Endothelial cell of umbilical vein (primary cell): ENCODE measurements at regions not wholly inside any gene's neighbourhood (a gene's known extent, or its start where the extent isn't known, plus 50 kb on each side); places are given as distances from the start of the nearest gene placed in this dataset.

ENCODE experiments used
- BruUV-seq: library from RNA; stranded (reverse); fragments of 400-500 nt; replicated peaks from 2 replicates; lab custom pipeline; 2021; lab: Mats Ljungman, UMichigan
- CTCF ChIA-PET: fragments of 300-600, 350-600 bp; sonication (Branson Sonifier 250); formaldehyde crosslinking; loops from one replicate; lab custom pipeline; 2021; ENCODE audit warnings: antibody characterized with exemption, inconsistent platforms; lab: Charles Lee
- POLR2A ChIA-PET: fragments of 300-600, 350-600 bp; sonication (Branson Sonifier 250); formaldehyde crosslinking; loops from one replicate; lab custom pipeline; 2021; ENCODE audit warnings: antibody characterized with exemption, inconsistent platforms; lab: Charles Lee
- DNase-seq: peaks from one replicate; pipeline ENCODE4 v3.0.0-alpha.2; 2011; ENCODE audit warnings: low read depth, low spot score
- FAIRE-seq: peaks from 2 replicates; lab custom pipeline; 2011; peaks lifted over from hg19 to GRCh38; lab: Jason Lieb, UNC
- H2AFZ ChIP-seq: 2 replicates; pipeline ENCODE4 v1.6.0; 2012; ENCODE audit warnings: low read depth, low read length, control low read depth, inconsistent platforms
- H3K27ac ChIP-seq: 2 replicates; pipeline ENCODE4 v1.5.1; 2011; ENCODE audit warnings: low read depth, mild to moderate bottlenecking, control low read depth, low read length, moderate library complexity; ENCODE audit not compliant: insufficient read depth
- H3K27me3 ChIP-seq, 2 experiments: 2 replicates each; pipeline versions ENCODE4 v1.6.0 to v1.6.1; 2011; ENCODE audit warnings: low read length in 2 of 2, mixed read lengths in 1 of 2; ENCODE audit not compliant: control insufficient read depth in 2 of 2, insufficient read depth in 2 of 2
- H3K36me3 ChIP-seq, 2 experiments: 2 replicates in 1 of 2; 3 replicates in 1 of 2; pipeline ENCODE4 v1.5.1; 2011; ENCODE audit warnings: low read length in 2 of 2, mild to moderate bottlenecking in 1 of 2, moderate library complexity in 1 of 2; ENCODE audit not compliant: control insufficient read depth in 2 of 2, insufficient read depth in 2 of 2; ENCODE audit errors: extremely low read depth in 1 of 2
- H3K4me1 ChIP-seq: 3 replicates; pipeline ENCODE4 v1.5.1; 2011; ENCODE audit warnings: mild to moderate bottlenecking, low read length; ENCODE audit not compliant: control insufficient read depth, insufficient read depth; ENCODE audit errors: extremely low read depth
- H3K4me2 ChIP-seq: 2 replicates; pipeline ENCODE4 v1.6.1; 2011; ENCODE audit warnings: low read length, control low read depth, mixed read lengths; ENCODE audit not compliant: insufficient read depth
- H3K4me3 ChIP-seq, 3 experiments: fragments of 200-600 bp in 1 of 3; sonication (generic), shearing (Covaris generic) in 1 of 3; replicated peaks in 1 of 3; 2 replicates each; pipeline ENCODE4 v1.5.1; 2011 to 2016; ENCODE audit warnings: control low read depth in 3 of 3, low read length in 3 of 3, mild to moderate bottlenecking in 2 of 3, inconsistent platforms in 1 of 3, low read depth in 1 of 3, moderate library complexity in 1 of 3; ENCODE audit not compliant: insufficient read depth in 1 of 3
- H3K79me2 ChIP-seq: 2 replicates; pipeline ENCODE4 v1.6.0; 2012; ENCODE audit warnings: low read length, inconsistent platforms; ENCODE audit not compliant: control insufficient read depth, insufficient read depth
- H3K9ac ChIP-seq: replicated peaks from 2 replicates; pipeline ENCODE3; 2011; ENCODE audit warnings: low read length, control low read depth; ENCODE audit not compliant: insufficient read depth; ENCODE audit errors: extremely low read depth
- H3K9me1 ChIP-seq: replicated peaks from 3 replicates; pipeline ENCODE4 v1.6.0; 2011; ENCODE audit warnings: mild to moderate bottlenecking, low read length; ENCODE audit not compliant: control insufficient read depth, insufficient read depth; ENCODE audit errors: extremely low read depth
- H3K9me3 ChIP-seq: replicated peaks from 2 replicates; pipeline ENCODE4 v1.5.1; 2012; ENCODE audit warnings: low read length, inconsistent platforms; ENCODE audit not compliant: control insufficient read depth, insufficient read depth
- H4K20me1 ChIP-seq: replicated peaks from 2 replicates; pipeline ENCODE3; 2011; ENCODE audit warnings: mild to moderate bottlenecking, low read length; ENCODE audit not compliant: control insufficient read depth, insufficient read depth; ENCODE audit errors: extremely low read depth
- EZH2 ChIP-seq: IDR thresholded peaks from 2 replicates; pipeline ENCODE4 v1.6.1; 2012; ENCODE audit warnings: borderline replicate concordance, low read depth, mild to moderate bottlenecking, moderate library complexity, low read length, inconsistent platforms; ENCODE audit not compliant: severe bottlenecking
- FOS ChIP-seq: IDR thresholded peaks from 2 replicates; pipeline ENCODE4 v1.6.1; 2011; ENCODE audit warnings: mild to moderate bottlenecking, low read length, moderate library complexity, borderline replicate concordance; ENCODE audit not compliant: insufficient read depth
- GATA2 ChIP-seq: IDR thresholded peaks from 2 replicates; pipeline ENCODE4 v1.7.0; 2011; ENCODE audit warnings: low read depth, mild to moderate bottlenecking, moderate library complexity, mixed read lengths, low read length; ENCODE audit not compliant: insufficient read length, insufficient read depth
- JUN ChIP-seq: IDR thresholded peaks from 2 replicates; pipeline ENCODE4 v1.6.1; 2011; ENCODE audit warnings: borderline replicate concordance, low read depth; ENCODE audit not compliant: insufficient read length, insufficient read depth
- POLR2A ChIP-seq: IDR thresholded peaks from 2 replicates; pipeline ENCODE4 v1.6.1; 2012; ENCODE audit warnings: low read depth, mild to moderate bottlenecking, control low read depth, low read length
- POLR2AphosphoS5 ChIP-seq: IDR thresholded peaks from 2 replicates; pipeline ENCODE4 v1.6.1; 2012; ENCODE audit warnings: low read depth, mild to moderate bottlenecking, control low read depth, low read length, moderate library complexity; ENCODE audit not compliant: insufficient read depth
- dilution Hi-C: fragments of 300-500 bp; cut with MboI; formaldehyde crosslinking; loops from one replicate; pipeline ENCODE4 v1.15.0; 2019; ENCODE audit warnings: low sequenced_read_pairs; ENCODE audit not compliant: extremely low pct_ligation_motif_present
- intact Hi-C: fragments of 100-400 bp; cut with micrococcal nuclease; formaldehyde crosslinking; loops from one replicate; pipeline ENCODE4 v1.10.0; 2022
- TF ChIP-seq, protein P1 (sequence below): IDR thresholded peaks from 2 replicates; pipeline ENCODE4 v1.6.1; 2011; ENCODE audit not compliant: insufficient read depth, insufficient read length
- TF ChIP-seq, protein P2 (sequence below), 2 donors: IDR thresholded peaks; 1 replicate in 1 of 2; 2 replicates in 1 of 2; pipeline ENCODE4 v1.5.1; 2011; ENCODE audit warnings: low read length in 2 of 2, mild to moderate bottlenecking in 2 of 2, moderate library complexity in 2 of 2, control low read depth in 1 of 2, inconsistent platforms in 1 of 2, low read depth in 1 of 2; ENCODE audit not compliant: insufficient read depth in 1 of 2; ENCODE audit errors: extremely low read depth in 1 of 2

DNA sequence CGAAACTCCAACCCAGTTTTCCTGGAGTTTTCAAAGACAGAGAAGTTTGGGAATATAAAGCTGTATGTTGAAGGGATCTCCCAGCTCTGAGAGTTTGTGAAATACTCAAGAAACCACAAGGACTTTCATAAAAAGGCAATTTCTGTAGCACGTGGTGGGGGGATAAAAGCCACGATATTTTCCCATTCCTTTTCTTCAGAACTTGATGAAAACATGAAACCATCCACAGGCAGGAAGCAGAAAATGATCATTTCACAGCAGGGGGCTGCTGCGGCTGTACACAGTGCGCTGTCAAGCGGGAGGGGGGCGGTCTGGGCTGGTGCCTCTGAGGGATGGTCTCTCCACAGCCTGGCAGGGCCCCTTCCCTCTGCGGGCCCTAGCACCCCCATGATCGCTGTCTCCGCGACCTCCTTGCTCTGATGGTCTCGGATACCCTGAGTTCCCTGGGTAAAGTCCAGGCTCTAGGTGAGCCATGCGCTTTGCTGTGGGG, 423.2 kb downstream of the MN1 start:
- BruUV-seq, result no TSS peak
- ChIA-PET CTCF (no interaction called here), POLR2A (no interaction called here)
- FAIRE-seq (no peak), DNase-seq (no peak)
- Histone ChIP-seq H4K20me1 (no peaks in the 10 kb centered on the region), H3K9me3 (no peaks in the 10 kb centered on the region), H3K27ac (no peak overlapping the region), H3K79me2 (no peaks in the 10 kb centered on the region), H3K4me2 (no peak overlapping the region), H2AFZ (no peak overlapping the region), H3K4me1 (no peaks in the 10 kb centered on the region), H3K27me3 (no peaks in the 10 kb centered on the region), H3K4me3 (no peak overlapping the region), H3K36me3 (no peaks in the 10 kb centered on the region), H3K9me1 (no peaks in the 10 kb centered on the region), H3K9ac (no peak overlapping the region)
- TF ChIP-seq FOS (no peak), EZH2 (no peak), POLR2A (no peak), JUN (no peak)
- TF ChIP-seq, protein P1, sequence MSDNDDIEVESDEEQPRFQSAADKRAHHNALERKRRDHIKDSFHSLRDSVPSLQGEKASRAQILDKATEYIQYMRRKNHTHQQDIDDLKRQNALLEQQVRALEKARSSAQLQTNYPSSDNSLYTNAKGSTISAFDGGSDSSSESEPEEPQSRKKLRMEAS, result no peak
- intact Hi-C loops (no loop called here), dilution Hi-C loops (no loop called here)

DNA sequence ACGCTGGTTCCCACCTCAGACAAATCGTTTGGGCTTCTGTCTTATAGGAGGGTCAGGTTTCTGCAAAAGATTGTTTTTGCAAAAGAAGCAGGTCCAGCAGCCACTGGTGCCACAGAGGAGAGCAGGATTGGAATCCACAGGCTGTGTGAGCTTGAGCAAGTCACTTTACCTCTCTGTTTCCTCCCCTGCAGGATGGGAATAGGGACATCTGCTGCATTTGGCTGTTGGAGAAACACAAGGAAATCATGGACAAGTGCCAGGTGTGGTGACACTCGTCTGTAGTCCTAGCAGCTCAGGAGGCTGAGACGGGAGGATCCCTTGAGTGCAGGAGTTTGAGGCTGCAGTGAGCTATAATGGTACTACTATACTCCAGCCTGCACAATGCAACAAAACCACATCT, 422.6 kb downstream of the MN1 start:
- Histone ChIP-seq H3K36me3 (no peaks in the 10 kb centered on the region), H3K9me1 (no peaks in the 10 kb centered on the region), H3K4me2 (no peak overlapping the region), H3K9me3 (no peaks in the 10 kb centered on the region), H3K9ac (no peak overlapping the region), H3K4me1 (no peaks in the 10 kb centered on the region), H4K20me1 (no peaks in the 10 kb centered on the region), H3K27ac (no peak overlapping the region), H2AFZ (no peak overlapping the region), H3K4me3 (no peak overlapping the region), H3K27me3 (no peaks in the 10 kb centered on the region), H3K79me2 (no peaks in the 10 kb centered on the region)
- TF ChIP-seq POLR2AphosphoS5, result no peak
- TF ChIP-seq, protein P2, sequence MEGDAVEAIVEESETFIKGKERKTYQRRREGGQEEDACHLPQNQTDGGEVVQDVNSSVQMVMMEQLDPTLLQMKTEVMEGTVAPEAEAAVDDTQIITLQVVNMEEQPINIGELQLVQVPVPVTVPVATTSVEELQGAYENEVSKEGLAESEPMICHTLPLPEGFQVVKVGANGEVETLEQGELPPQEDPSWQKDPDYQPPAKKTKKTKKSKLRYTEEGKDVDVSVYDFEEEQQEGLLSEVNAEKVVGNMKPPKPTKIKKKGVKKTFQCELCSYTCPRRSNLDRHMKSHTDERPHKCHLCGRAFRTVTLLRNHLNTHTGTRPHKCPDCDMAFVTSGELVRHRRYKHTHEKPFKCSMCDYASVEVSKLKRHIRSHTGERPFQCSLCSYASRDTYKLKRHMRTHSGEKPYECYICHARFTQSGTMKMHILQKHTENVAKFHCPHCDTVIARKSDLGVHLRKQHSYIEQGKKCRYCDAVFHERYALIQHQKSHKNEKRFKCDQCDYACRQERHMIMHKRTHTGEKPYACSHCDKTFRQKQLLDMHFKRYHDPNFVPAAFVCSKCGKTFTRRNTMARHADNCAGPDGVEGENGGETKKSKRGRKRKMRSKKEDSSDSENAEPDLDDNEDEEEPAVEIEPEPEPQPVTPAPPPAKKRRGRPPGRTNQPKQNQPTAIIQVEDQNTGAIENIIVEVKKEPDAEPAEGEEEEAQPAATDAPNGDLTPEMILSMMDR (IDR thresholded peaks at IDR 0.05; ENCODE audit: extremely low read depth in 1 of 2, insufficient read depth in 1 of 2, low read depth in 1 of 2, low read length in 2 of 2), result no peak
- no peak for TF ChIP-seq EZH2
- no peak for TF ChIP-seq GATA2
- dilution Hi-C loops, result no loop called here
- no peak for FAIRE-seq
- no TSS peak for BruUV-seq
- DNase-seq, result no peak
- POLR2A ChIA-PET, result no interaction called here
- intact Hi-C loops, result no loop called here
- CTCF ChIA-PET, result no interaction called here
